A549 (cell line): ENCODE measurements at regions not wholly inside any gene's neighbourhood (a gene's known extent, or its start where the extent isn't known, plus 50 kb on each side); places are given as distances from the start of the nearest gene placed in this dataset.

Experiments used
- ATAC-seq, 2 experiments: fragments of 200-7000 bp in 1 of 2; fragments of >200 bp in 1 of 2; cut with Nextera tagmentation in 1 of 2; cut with Tn5 transposase in 1 of 2; 3 replicates each; pipeline versions ENCODE4 v1.8.0 to v1.9.1; 2018 to 2020; ENCODE audit warnings: mild to moderate bottlenecking in 1 of 2, moderate library complexity in 1 of 2
- CTCF ChIA-PET: fragments of 300-600 bp; sonication (Branson Sonifier 250); formaldehyde crosslinking; extraction: SDS; loops from one replicate; lab custom pipeline; 2021; ENCODE audit warnings: antibody characterized with exemption, inconsistent platforms; lab: Yijun Ruan, JAX
- POLR2A ChIA-PET: fragments of 350-600 bp; formaldehyde crosslinking; extraction: SDS; loops from one replicate; lab custom pipeline; 2021; ENCODE audit warnings: antibody characterized with exemption, inconsistent platforms; lab: Yijun Ruan, JAX
- DNase-seq, 2 experiments: peaks; one replicate each; pipeline versions ENCODE4 v3.0.0 to v3.0.0-alpha.2; 2011 to 2016; ENCODE audit warnings: low read depth in 1 of 2, low spot score in 1 of 2
- FAIRE-seq: peaks from 2 replicates; lab custom pipeline; 2011; peaks lifted over from hg19 to GRCh38; lab: Jason Lieb, UNC
- H3K27ac ChIP-seq, 2 experiments: fragments of >200 bp; sonication (Bioruptor Twin); formaldehyde crosslinking; 3 replicates each; pipeline ENCODE4 v1.5.1; 2016 to 2017
- H3K4me1 ChIP-seq: fragments of >200 bp; sonication (Bioruptor Twin); formaldehyde crosslinking; 3 replicates; pipeline ENCODE4 v1.6.1; 2016
- H3K4me2 ChIP-seq: fragments of >200 bp; sonication (Bioruptor Twin); formaldehyde crosslinking; 3 replicates; pipeline ENCODE4 v1.6.1; 2016
- H3K4me3 ChIP-seq: fragments of >200 bp; sonication (Bioruptor Twin); formaldehyde crosslinking; 3 replicates; pipeline ENCODE4 v1.5.1; 2016
- H3K9me3 ChIP-seq: fragments of >200 bp; sonication (Bioruptor Twin); formaldehyde crosslinking; 3 replicates; pipeline ENCODE4 v1.6.1; 2016
- BHLHE40 ChIP-seq: IDR thresholded peaks from 2 replicates; pipeline ENCODE4 v1.6.1; 2012; ENCODE audit warnings: low read depth, low read length, inconsistent platforms
- CBX2 ChIP-seq: fragments of 200-600 bp; sonication (generic); IDR thresholded peaks from 2 replicates; pipeline ENCODE4 v1.6.1; 2016; ENCODE audit warnings: low read depth, mild to moderate bottlenecking, borderline replicate concordance
- CBX8 ChIP-seq: fragments of 200-600 bp; sonication (generic); IDR thresholded peaks from 2 replicates; pipeline ENCODE4 v1.6.1; 2016
- CEBPB ChIP-seq, 2 experiments: fragments of >200 bp in 1 of 2; sonication (Bioruptor Twin) in 1 of 2; formaldehyde crosslinking in 1 of 2; IDR thresholded peaks; 2 replicates each; pipeline ENCODE4 v1.6.1; 2012 to 2016
- CHD2 ChIP-seq: fragments of 150-350 bp; IDR thresholded peaks from 2 replicates; pipeline ENCODE4 v1.6.1; 2014; ENCODE audit warnings: low read length; ENCODE audit not compliant: partially characterized antibody
- CHD4 ChIP-seq: fragments of 200-600 bp; sonication (generic); IDR thresholded peaks from 2 replicates; pipeline ENCODE4 v1.6.1; 2016; ENCODE audit warnings: antibody characterized with exemption, mild to moderate bottlenecking, borderline replicate concordance
- EHF ChIP-seq: fragments of 250-450 bp; sonication (Bioruptor Pico); IDR thresholded peaks from 2 replicates; pipeline ENCODE4 v1.5.0; 2020; ENCODE audit warnings: mild to moderate bottlenecking
- EP300 ChIP-seq, 2 experiments: fragments of >200 bp; sonication (Bioruptor Twin); formaldehyde crosslinking; IDR thresholded peaks; 2 replicates in 1 of 2; 3 replicates in 1 of 2; pipeline ENCODE4 v1.6.1; 2016 to 2017
- FOSB ChIP-seq: fragments of 250-450 bp; sonication (Bioruptor Pico); IDR thresholded peaks from 2 replicates; pipeline ENCODE4 v1.5.0; 2020; ENCODE audit warnings: mild to moderate bottlenecking, moderate library complexity
- FOSL2 ChIP-seq, 2 experiments: fragments of 450-650 bp in 1 of 2; fragments of >200 bp in 1 of 2; sonication (Bioruptor Twin) in 1 of 2; formaldehyde crosslinking; IDR thresholded peaks; 2 replicates each; pipeline versions ENCODE4 v1.5.0 to v1.6.1; 2016 to 2020; ENCODE audit warnings: mild to moderate bottlenecking in 1 of 2, moderate library complexity in 1 of 2
- FOXS1 ChIP-seq: fragments of 250-450 bp; sonication (Bioruptor Pico); IDR thresholded peaks from 2 replicates; pipeline ENCODE4 v1.5.0; 2020; ENCODE audit warnings: mild to moderate bottlenecking, moderate library complexity
- HDAC2 ChIP-seq: fragments of 200-600 bp; sonication (generic); IDR thresholded peaks from 2 replicates; pipeline ENCODE4 v1.6.1; 2016
- HOXB13 ChIP-seq: fragments of 250-450 bp; sonication (Bioruptor Pico); IDR thresholded peaks from 2 replicates; pipeline ENCODE4 v1.5.0; 2020; ENCODE audit warnings: low read depth, mild to moderate bottlenecking, moderate library complexity
- JUN ChIP-seq, 2 experiments: fragments of >200 bp; sonication (Bioruptor Twin); formaldehyde crosslinking; IDR thresholded peaks; 2 replicates in 1 of 2; 3 replicates in 1 of 2; pipeline ENCODE4 v1.6.1; 2016 to 2017
- JUNB ChIP-seq: fragments of >200 bp; sonication (Bioruptor Twin); formaldehyde crosslinking; IDR thresholded peaks from 2 replicates; pipeline ENCODE4 v1.6.1; 2016
- KDM1A ChIP-seq: fragments of 200-600 bp; sonication (generic); IDR thresholded peaks from 2 replicates; pipeline ENCODE4 v1.6.1; 2016; ENCODE audit warnings: low read depth, mild to moderate bottlenecking
- MAZ ChIP-seq: fragments of 150-350 bp; IDR thresholded peaks from 2 replicates; pipeline ENCODE4 v1.6.1; 2014; ENCODE audit warnings: antibody characterized with exemption, low read depth, low read length, borderline replicate concordance
- NR3C1 ChIP-seq: fragments of >200 bp; sonication (Bioruptor Twin); formaldehyde crosslinking; IDR thresholded peaks from 3 replicates; pipeline ENCODE4 v1.6.1; 2017
- PHF8 ChIP-seq: fragments of 200-600 bp; sonication (generic); IDR thresholded peaks from 2 replicates; pipeline ENCODE4 v1.6.1; 2016; ENCODE audit warnings: low read depth, mild to moderate bottlenecking, antibody characterized with exemption, moderate library complexity, borderline replicate concordance
- RAD21 ChIP-seq, 2 experiments: fragments of >200 bp in 1 of 2; sonication (Bioruptor Twin) in 1 of 2; formaldehyde crosslinking in 1 of 2; IDR thresholded peaks in 1 of 2; conservative IDR thresholded peaks in 1 of 2; 2 replicates in 1 of 2; 3 replicates in 1 of 2; pipeline ENCODE4 v1.6.1; 2012 to 2018; ENCODE audit warnings: inconsistent platforms in 1 of 2
- RNF2 ChIP-seq: fragments of 200-600 bp; sonication (generic); IDR thresholded peaks from 2 replicates; pipeline ENCODE4 v1.6.1; 2016; ENCODE audit warnings: low read depth, mild to moderate bottlenecking, antibody characterized with exemption, moderate library complexity, borderline replicate concordance
- TFCP2L1 ChIP-seq: fragments of 250-450 bp; sonication (Bioruptor Pico); IDR thresholded peaks from 2 replicates; pipeline ENCODE4 v1.5.0; 2021; ENCODE audit warnings: mild to moderate bottlenecking
- WGBS: methylation state at CpG from one replicate; pipeline ENCODE4 v1.1.6; 2017; ENCODE audit errors: missing lambda C conversion rate; 5-methylcytosine and 5-hydroxymethylcytosine counted together
- TF ChIP-seq, protein P1 (sequence below): fragments of 200-600 bp; sonication (generic); IDR thresholded peaks from 2 replicates; pipeline ENCODE4 v1.6.1; 2016; ENCODE audit warnings: antibody characterized with exemption, mild to moderate bottlenecking, moderate library complexity
- TF ChIP-seq, protein P2 (sequence below): fragments of 250-450 bp; sonication (Bioruptor Pico); IDR thresholded peaks from 2 replicates; pipeline ENCODE4 v1.5.0; 2020; ENCODE audit warnings: low read depth, mild to moderate bottlenecking, moderate library complexity
- TF ChIP-seq, protein P3 (sequence below): fragments of >200 bp; sonication (Bioruptor Twin); formaldehyde crosslinking; IDR thresholded peaks from 3 replicates; pipeline ENCODE4 v1.5.1; 2016

DNA sequence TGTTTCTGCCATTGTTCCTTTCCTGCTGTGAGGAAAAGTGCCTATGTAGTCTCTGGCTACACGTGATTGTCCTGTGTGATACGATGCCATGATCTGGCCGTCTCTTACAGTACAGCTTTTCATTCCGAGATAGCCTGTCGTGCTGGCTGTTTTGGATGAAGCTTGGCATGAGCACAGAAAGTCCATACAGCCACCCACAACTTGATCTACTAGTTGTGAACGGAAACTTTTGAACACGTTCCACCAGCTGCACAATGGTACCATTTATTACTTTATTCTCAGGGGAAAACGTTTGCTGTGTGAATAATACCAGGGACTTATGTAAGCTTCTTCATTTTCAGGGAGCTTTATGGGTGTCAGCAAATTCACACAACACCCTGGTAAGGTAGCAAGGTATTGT is 217.6 kb upstream of the ANKRD55 start:
- ChIA-PET POLR2A (no interaction called here), CTCF (no interaction called here)
- 77% methylated on average over 8 of the region's 8 CpGs for WGBS
- no peak overlapping the region for H3K4me3 ChIP-seq
- no peaks in the 10 kb centered on the region for H3K9me3 ChIP-seq
- ATAC-seq (no peak), DNase-seq (no peak), FAIRE-seq (no peak)
- no peak overlapping the region for H3K27ac ChIP-seq
- TF ChIP-seq PHF8: no peak
- no peak for TF ChIP-seq NR3C1
- TF ChIP-seq TFCP2L1: no peak
- TF ChIP-seq EHF (CRISPR knock-in tag): no peak
- no peak for TF ChIP-seq CHD4
- TF ChIP-seq CEBPB (IDR thresholded peaks at IDR 0.05): no peak
- TF ChIP-seq MAZ: no peak
- no peak for TF ChIP-seq FOSL2 (IDR thresholded peaks at IDR 0.05)
- no peak for TF ChIP-seq FOSL2 (CRISPR knock-in tag; IDR thresholded peaks at IDR 0.05)
- no peak for TF ChIP-seq BHLHE40
- TF ChIP-seq, protein P1, sequence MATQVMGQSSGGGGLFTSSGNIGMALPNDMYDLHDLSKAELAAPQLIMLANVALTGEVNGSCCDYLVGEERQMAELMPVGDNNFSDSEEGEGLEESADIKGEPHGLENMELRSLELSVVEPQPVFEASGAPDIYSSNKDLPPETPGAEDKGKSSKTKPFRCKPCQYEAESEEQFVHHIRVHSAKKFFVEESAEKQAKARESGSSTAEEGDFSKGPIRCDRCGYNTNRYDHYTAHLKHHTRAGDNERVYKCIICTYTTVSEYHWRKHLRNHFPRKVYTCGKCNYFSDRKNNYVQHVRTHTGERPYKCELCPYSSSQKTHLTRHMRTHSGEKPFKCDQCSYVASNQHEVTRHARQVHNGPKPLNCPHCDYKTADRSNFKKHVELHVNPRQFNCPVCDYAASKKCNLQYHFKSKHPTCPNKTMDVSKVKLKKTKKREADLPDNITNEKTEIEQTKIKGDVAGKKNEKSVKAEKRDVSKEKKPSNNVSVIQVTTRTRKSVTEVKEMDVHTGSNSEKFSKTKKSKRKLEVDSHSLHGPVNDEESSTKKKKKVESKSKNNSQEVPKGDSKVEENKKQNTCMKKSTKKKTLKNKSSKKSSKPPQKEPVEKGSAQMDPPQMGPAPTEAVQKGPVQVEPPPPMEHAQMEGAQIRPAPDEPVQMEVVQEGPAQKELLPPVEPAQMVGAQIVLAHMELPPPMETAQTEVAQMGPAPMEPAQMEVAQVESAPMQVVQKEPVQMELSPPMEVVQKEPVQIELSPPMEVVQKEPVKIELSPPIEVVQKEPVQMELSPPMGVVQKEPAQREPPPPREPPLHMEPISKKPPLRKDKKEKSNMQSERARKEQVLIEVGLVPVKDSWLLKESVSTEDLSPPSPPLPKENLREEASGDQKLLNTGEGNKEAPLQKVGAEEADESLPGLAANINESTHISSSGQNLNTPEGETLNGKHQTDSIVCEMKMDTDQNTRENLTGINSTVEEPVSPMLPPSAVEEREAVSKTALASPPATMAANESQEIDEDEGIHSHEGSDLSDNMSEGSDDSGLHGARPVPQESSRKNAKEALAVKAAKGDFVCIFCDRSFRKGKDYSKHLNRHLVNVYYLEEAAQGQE: no peak
- TF ChIP-seq, protein P2, sequence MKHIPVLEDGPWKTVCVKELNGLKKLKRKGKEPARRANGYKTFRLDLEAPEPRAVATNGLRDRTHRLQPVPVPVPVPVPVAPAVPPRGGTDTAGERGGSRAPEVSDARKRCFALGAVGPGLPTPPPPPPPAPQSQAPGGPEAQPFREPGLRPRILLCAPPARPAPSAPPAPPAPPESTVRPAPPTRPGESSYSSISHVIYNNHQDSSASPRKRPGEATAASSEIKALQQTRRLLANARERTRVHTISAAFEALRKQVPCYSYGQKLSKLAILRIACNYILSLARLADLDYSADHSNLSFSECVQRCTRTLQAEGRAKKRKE (CRISPR knock-in tag): no peak
- TF ChIP-seq, protein P3, sequence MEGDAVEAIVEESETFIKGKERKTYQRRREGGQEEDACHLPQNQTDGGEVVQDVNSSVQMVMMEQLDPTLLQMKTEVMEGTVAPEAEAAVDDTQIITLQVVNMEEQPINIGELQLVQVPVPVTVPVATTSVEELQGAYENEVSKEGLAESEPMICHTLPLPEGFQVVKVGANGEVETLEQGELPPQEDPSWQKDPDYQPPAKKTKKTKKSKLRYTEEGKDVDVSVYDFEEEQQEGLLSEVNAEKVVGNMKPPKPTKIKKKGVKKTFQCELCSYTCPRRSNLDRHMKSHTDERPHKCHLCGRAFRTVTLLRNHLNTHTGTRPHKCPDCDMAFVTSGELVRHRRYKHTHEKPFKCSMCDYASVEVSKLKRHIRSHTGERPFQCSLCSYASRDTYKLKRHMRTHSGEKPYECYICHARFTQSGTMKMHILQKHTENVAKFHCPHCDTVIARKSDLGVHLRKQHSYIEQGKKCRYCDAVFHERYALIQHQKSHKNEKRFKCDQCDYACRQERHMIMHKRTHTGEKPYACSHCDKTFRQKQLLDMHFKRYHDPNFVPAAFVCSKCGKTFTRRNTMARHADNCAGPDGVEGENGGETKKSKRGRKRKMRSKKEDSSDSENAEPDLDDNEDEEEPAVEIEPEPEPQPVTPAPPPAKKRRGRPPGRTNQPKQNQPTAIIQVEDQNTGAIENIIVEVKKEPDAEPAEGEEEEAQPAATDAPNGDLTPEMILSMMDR: no peak
- no peak for TF ChIP-seq JUN (IDR thresholded peaks at IDR 0.05)
- TF ChIP-seq RNF2: no peak
- TF ChIP-seq HDAC2: no peak
- H3K4me2 ChIP-seq: no peak overlapping the region
- no peaks in the 10 kb centered on the region for H3K4me1 ChIP-seq

DNA sequence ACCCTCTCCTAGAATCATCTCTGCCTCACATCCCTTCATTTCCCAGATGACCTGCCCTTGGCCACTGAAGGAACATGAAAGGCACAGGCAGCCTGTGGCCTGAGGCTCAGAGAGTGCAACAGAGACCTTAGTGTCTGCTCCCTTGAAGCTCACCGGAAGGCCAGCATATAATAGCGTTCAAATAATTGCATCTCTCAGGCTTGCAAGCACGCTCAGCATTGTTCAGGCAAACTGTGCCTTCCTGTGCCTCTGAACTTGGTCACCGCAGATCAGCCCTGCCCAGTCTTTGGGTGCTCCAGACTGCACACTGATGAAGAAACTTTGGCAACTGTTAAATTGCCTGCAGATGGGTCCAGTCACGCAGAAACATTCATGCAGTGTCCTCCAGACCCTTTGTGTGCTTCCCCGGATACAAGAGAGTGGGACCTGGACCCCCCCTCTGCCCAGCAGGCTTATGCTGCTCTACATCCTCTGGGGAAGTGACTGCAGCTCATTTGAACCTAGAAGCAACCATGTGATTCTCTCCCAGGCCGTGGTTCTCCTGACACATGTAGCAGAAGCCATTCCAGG is 216.0 kb upstream of the ANKRD55 start:
- WGBS: 71% methylated on average over 7 of the region's 7 CpGs
- Histone ChIP-seq H3K4me1 (no peaks in the 10 kb centered on the region), H3K4me2 (no peak overlapping the region), H3K9me3 (no peaks in the 10 kb centered on the region), H3K4me3 (no peak overlapping the region), H3K27ac (no peak overlapping the region)
- FAIRE-seq: no peak
- no peak for ATAC-seq
- ChIA-PET CTCF (no interaction called here), POLR2A (no interaction called here)
- TF ChIP-seq RAD21 (conservative IDR thresholded peaks at IDR 0.05 in 1 of 2, IDR thresholded peaks at IDR 0.05 in 1 of 2) (no peak), FOSL2 (IDR thresholded peaks at IDR 0.05) (no peak), FOSL2 (CRISPR knock-in tag; IDR thresholded peaks at IDR 0.05) (no peak), KDM1A (no peak), FOXS1 (CRISPR knock-in tag) (no peak), EP300 (IDR thresholded peaks at IDR 0.05) (no peak), PHF8 (no peak), JUN (IDR thresholded peaks at IDR 0.05) (no peak), EHF (CRISPR knock-in tag) (no peak), HOXB13 (CRISPR knock-in tag) (no peak), CBX2 (no peak), JUNB (no peak), CHD2 (no peak), FOSB (CRISPR knock-in tag) (no peak), CBX8 (no peak), CHD4 (no peak)
- no peak for DNase-seq
